Endothelial cell of hepatic sinusoid (primary cell): ENCODE measurements at regions not wholly inside any gene's neighbourhood (a gene's known extent, or its start where the extent isn't known, plus 50 kb on each side); places are given as distances from the start of the nearest gene placed in this dataset.

ENCODE experiments used
- in situ Hi-C: cut with HindIII; loops from 2 replicates; pipeline ENCODE4 v1.10.0; 2017; ENCODE audit warnings: low sequenced_read_pairs

- in situ Hi-C loops, result no loop called here
These were observed 156.1 kb upstream of the SLC39A10 start for GRCh38 chr2:195500879-195501278.

GRCh38 chr2:195498839-195499490 lies 158.1 kb upstream of the SLC39A10 start:
- in situ Hi-C loops, result no loop called here

GRCh38 chr2:195498176-195498575 lies 158.8 kb upstream of the SLC39A10 start:
- in situ Hi-C loops, result no loop called here

DNA sequence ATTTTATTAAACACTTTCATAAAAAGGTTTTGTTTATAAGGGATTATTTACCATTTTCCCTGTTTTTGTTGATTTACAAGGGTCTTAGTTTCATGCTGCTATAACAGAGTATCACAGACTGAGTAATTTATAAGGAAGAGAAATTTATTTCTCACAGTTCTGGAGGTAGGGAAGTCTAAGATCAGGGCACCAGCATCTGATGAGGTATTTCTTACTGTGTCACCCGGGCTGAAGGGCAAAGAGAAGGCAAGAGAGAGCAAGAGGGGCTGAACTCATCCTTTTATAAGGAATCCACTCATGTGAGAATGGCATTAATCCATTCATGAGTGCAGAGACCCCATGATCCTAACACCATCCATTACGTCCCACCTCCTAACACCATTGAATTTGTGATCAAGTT lies 160.0 kb upstream of the SLC39A10 start:
- in situ Hi-C loops, result no loop called here

DNA sequence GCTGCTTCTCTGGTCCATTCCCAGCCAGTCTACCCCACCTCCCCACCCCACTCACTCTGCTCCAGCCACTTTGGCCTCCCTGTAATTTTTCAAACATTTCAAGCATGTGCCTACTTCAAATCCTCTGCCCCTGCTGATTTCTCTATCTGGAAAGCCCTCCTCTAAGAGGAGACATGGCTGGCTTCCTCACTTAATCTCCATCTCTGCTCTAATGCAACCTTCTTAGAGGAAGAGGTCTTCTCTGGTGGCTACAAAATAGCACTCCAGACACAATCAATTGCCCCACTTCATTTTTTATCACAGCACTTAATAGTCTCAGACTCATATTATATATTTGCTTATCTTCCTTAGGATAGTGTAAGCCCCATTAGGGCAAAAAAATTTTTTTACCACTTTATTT lies 161.1 kb upstream of the SLC39A10 start:
- in situ Hi-C loops, result no loop called here

DNA sequence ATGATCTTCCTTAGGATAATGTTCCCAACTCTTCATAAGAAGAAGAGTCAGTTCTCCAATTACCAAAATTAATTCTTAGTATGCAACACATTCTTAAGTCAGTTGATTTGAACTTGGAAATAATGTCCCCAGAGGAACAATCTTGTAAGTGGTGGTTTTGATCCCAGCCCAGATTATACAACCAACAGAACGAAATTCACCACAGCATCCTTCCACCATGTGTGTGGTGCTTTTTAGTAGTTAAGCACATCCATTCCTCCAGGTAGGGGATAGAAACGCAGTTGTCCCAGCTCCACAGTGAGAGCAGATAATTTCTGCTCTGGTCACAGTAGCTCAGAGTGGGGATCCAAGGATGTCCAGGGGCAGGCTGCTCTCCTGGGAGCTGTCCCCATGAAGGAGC lies 161.7 kb upstream of the SLC39A10 start:
- in situ Hi-C loops, result no loop called here

- in situ Hi-C loops, result no loop called here
These were observed 162.6 kb upstream of the SLC39A10 start for GRCh38 chr2:195494451-195494850.

DNA sequence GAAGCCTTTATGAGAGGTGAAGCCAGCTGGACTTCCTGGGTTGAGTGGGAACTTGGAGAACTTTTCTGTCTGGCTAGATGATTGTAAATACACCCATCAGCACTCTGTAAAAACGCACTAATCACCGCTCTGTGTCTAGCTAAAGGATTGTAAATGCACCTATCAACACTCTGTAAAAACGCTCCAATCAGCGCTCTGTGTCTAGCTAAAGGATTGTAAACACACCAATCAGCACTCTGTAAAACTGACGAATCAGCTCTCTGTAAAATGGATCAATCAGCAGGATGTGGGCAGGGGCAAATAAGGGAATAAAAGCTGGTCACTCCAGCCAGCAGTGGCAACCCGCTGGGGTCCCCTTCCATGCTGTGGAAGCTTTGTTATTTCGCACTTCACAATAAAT lies 163.6 kb upstream of the SLC39A10 start:
- in situ Hi-C loops, result no loop called here

GRCh38 chr2:195490319-195490718 lies 166.7 kb upstream of the SLC39A10 start:
- in situ Hi-C loops, result no loop called here

- in situ Hi-C loops, result no loop called here
These were observed 167.9 kb upstream of the SLC39A10 start for GRCh38 chr2:195489101-195489500.

GRCh38 chr2:195488567-195488966 lies 168.5 kb upstream of the SLC39A10 start:
- in situ Hi-C loops, result no loop called here

DNA sequence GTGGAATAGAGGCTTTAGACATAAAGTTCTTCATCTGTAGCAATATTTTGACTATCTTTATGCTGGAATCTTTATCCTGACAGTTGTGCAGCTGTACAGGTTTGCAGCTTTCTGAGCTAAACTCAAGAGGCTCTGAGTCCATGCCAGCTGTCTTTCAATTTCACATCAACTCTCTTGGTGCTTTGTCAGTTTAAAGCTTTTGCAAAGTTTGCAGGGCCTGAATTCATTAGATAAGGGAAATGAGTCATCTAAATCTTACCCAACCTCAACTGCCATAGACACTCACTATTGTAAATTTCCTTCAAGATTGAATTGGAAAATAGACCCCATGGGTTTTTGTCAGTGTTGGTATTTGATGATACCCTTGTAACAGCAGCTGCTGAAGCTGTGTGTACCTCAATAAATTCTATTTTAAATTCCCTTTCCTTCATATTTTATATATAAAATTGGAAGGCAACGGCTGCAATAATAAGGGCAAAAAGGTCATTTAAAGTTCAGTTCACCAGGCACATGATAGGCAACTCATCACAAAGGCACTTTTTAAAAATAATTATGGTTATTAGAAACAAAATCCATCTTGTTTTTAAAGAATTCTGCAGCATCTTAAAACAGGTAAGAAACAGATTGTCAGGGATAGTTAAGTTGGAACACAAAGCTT lies 169.9 kb upstream of the SLC39A10 start:
- in situ Hi-C loops, result no loop called here

DNA sequence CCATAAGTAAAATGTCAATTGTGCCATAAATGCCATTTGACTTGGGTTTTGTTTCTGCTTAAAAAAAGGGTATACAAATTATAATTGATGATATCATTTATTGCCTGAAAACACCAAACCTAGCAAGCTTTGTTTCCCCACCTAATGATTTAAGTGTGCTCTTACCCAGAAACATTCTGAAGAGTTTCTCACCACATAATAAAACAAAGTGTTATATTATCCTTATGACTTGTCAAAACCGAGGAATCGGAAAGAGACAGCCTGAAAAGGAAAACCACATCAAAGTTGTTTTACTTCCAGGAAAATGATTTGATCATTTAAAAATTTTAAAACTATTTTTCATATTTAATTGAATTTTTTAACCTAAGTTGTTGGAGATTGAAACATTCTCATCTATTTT lies 170.5 kb upstream of the SLC39A10 start:
- in situ Hi-C loops, result no loop called here

GRCh38 chr2:195482010-195482409 lies 175.0 kb upstream of the SLC39A10 start:
- in situ Hi-C loops, result no loop called here

GRCh38 chr2:195480121-195480520 lies 176.9 kb upstream of the SLC39A10 start:
- in situ Hi-C loops, result no loop called here

- in situ Hi-C loops, result no loop called here
These were observed 177.6 kb upstream of the SLC39A10 start for GRCh38 chr2:195479407-195479806.

DNA sequence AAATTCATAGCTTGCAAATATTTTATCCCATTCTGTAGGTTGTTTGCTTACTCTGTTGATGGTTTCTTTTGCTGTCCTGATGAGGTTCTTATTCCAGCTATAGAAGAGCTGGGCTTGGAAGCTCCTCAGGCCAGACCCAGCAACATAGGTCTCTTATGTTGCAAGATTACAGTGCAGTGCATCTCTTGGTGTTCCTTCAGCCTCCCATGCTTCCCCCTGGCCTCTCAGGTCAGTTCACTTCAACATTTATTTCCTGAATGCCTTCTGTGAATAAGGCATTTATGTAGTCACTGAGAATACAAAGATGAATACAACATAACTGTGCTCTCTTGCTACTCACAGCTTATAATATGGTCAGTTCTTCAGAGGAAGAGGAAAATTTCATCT lies 179.0 kb upstream of the SLC39A10 start:
- in situ Hi-C loops, result no loop called here

- in situ Hi-C loops, result no loop called here
These were observed 179.6 kb upstream of the SLC39A10 start for GRCh38 chr2:195477248-195477995.

- in situ Hi-C loops, result no loop called here
These were observed 181.7 kb upstream of the SLC39A10 start for GRCh38 chr2:195475336-195475735.

- in situ Hi-C loops, result no loop called here
These were observed 183.2 kb upstream of the SLC39A10 start for GRCh38 chr2:195473862-195474261.

DNA sequence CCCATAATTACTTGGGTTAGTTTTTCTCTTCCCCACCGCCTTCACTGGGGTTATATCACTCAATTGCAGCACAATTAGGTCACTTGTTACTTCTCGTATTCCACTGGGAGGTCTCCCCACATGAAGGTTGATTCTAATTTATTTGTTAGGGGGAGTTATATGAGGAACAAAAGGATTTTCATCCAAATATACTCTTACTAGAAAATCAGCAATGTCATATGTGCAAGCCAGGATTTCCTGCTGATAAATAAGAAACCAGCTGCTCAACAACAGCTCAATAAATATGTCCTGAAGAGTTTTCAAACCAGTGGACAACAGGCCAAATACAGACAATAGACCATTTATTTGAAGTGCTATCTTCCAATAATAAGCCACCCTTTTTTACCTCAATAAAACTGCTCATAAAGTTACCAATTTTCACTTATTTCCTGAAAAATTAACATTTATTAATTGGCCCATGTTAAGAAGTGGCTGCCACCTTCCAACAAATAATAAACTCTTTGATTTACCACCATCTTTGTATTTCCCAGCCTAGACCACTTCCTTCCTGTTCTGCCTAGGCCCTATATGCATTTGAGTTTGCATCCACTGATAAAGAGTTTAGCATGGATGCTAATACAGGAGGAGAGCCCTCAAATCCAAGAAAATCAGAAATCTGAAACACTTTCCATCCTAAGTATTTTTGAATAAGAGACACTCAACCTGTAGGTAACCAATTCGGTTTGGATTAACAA lies 184.4 kb upstream of the SLC39A10 start:
- in situ Hi-C loops, result no loop called here
